ENCODE measurements at regions not wholly inside any gene's neighbourhood (a gene's known extent, or its start where the extent isn't known, plus 50 kb on each side); places are given as distances from the start of the nearest gene placed in this dataset.

DNA sequence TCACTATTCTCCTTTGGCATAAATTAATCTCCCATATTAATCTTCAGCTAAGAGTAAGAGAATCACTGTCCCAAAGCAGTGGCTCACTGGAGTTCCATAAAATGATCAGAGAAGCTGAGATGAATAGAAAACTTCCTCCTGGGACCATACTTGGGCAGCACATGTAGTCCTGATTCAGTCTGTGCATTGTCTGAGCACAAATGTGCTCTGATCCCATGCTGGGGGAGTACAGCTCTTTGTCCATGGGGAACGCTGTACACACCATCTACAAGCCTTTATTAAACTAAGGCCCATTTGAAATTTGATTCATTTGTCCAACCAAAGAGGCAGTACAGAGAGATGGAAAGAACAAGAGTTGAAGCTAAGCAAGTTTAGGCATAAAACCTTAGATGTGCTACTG is 147.4 kb upstream of the PGR start:
- intact Hi-C loops (cut with DNase I) = no loop called here
- Histone ChIP-seq H3K27ac (no peak overlapping the region), H3K27me3 (no peaks in the 10 kb centered on the region), H3K9me3 (peaks cover 0 to 7% of the 10 kb centered on the region in 2 donors), H3K36me3 (no peaks in the 10 kb centered on the region), H3K4me3 (no peak overlapping the region), H3K4me1 (no peaks in the 10 kb centered on the region)
- ATAC-seq (no peak), DNase-seq (no peak)
- TF ChIP-seq, protein P1, sequence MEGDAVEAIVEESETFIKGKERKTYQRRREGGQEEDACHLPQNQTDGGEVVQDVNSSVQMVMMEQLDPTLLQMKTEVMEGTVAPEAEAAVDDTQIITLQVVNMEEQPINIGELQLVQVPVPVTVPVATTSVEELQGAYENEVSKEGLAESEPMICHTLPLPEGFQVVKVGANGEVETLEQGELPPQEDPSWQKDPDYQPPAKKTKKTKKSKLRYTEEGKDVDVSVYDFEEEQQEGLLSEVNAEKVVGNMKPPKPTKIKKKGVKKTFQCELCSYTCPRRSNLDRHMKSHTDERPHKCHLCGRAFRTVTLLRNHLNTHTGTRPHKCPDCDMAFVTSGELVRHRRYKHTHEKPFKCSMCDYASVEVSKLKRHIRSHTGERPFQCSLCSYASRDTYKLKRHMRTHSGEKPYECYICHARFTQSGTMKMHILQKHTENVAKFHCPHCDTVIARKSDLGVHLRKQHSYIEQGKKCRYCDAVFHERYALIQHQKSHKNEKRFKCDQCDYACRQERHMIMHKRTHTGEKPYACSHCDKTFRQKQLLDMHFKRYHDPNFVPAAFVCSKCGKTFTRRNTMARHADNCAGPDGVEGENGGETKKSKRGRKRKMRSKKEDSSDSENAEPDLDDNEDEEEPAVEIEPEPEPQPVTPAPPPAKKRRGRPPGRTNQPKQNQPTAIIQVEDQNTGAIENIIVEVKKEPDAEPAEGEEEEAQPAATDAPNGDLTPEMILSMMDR (IDR thresholded peaks at IDR 0.05) = no peak

DNA sequence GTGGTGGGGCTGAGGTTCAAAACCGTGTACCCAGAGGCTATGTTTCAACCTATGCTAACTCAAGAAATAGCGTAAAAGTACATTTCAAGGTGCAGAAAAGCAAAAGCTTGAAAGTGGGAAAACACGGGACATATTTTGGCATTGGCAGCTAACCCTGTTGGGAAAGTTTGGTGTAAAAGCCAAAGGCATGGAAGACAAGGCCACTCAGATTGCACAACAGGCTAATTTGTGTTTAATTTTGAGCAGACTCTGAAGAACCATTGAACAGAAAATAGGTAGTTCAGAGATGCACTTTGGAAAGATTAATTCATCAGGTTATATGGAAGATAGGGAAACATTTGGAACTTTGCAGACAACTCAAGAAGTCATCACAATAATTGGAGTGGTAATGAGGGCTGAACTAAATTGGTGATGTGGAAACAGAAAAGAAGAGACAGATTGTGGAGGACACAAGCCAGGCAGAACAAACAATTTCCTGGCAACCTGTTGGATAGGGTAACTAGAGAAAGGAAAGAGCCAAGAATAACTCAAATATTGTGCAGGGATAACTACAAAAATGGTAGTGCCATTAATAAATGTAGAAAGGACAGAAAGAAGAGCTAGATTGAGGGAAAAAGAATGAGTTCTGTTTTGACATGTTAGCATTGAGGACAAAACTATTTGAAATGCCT is 140.5 kb upstream of the PGR start:
- intact Hi-C loops (cut with DNase I) = no loop called here
- H3K9me3 ChIP-seq = no peaks in the 10 kb centered on the region
- H3K27me3 ChIP-seq = no peaks in the 10 kb centered on the region
- no peaks in the 10 kb centered on the region for H3K4me1 ChIP-seq
- TF ChIP-seq, protein P1 (IDR thresholded peaks at IDR 0.05) = no peak
- no peak for DNase-seq
- H3K36me3 ChIP-seq = no peaks in the 10 kb centered on the region
- no peak for ATAC-seq
- no peak overlapping the region for H3K4me3 ChIP-seq
- H3K27ac ChIP-seq = no peak overlapping the region

DNA sequence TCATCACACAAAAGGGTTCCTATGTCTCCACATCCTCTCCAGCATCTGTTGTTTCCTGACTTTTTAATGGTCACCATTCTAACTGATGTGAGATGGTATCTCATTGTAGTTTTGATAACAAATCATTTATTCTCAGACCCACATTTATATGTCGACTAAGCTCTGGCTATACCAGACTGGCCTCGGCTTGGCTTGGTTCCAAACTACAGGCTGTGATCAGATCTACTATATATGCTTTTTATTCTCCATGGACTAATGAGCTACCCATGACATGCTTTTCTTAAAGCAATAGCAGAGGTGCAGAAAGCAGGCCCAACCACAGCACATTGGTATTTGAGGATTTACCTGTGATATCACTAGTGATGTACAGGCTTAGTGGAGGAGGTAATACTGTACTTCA is 139.8 kb upstream of the PGR start:
- Histone ChIP-seq H3K9me3 (no peaks in the 10 kb centered on the region), H3K4me1 (no peaks in the 10 kb centered on the region), H3K27ac (no peak overlapping the region), H3K36me3 (no peaks in the 10 kb centered on the region), H3K4me3 (no peak overlapping the region), H3K27me3 (no peaks in the 10 kb centered on the region)
- intact Hi-C loops (cut with DNase I) = no loop called here
- ATAC-seq = no peak
- DNase-seq = no peak
- TF ChIP-seq, protein P1 (IDR thresholded peaks at IDR 0.05) = no peak

DNA sequence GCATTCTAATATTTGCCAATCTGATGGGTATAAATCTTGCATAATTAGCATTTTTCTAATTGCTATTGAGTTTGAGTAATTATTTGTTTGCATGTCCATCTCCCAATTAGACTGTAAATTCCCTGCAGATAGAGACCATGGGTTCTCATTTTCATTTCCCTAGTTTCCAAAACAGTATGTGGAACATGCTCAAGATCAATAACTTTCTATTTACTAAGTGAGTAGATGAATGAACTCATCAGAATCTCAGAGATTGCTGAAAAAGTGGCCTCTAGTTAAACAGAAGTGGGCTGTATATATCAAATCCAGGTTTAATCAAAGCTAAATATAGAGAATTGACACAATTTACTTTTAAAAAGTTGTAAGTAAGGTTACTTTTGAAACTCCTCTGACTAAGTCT is 138.0 kb upstream of the PGR start:
- DNase-seq = no peak
- intact Hi-C loops (cut with DNase I) = no loop called here
- TF ChIP-seq, protein P1 (IDR thresholded peaks at IDR 0.05) = no peak

DNA sequence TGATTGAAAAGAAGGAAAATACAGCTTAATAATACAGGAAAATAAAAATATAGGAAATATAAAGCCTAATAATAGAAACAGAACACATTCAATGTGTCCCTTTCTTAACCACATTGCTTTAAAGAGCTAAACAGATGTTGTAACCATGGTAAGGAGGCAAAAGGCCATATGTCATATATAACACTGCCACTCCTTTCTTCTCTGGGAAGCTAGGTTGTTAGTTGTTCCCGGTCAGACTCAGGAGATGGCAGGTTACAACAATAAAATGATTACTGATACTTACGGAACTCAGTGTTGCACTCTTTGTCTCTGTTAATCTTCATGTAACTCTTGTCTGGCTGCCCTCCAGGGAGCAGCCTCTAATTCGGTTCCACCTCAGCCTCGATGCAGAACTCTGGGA is 134.7 kb upstream of the PGR start:
- no peaks in the 10 kb centered on the region for H3K27me3 ChIP-seq
- no peak overlapping the region for H3K4me3 ChIP-seq
- no peaks in the 10 kb centered on the region for H3K4me1 ChIP-seq
- no peak for DNase-seq
- ATAC-seq = no peak
- intact Hi-C loops (cut with DNase I) = no loop called here
- no peaks in the 10 kb centered on the region for H3K36me3 ChIP-seq
- TF ChIP-seq, protein P1 (IDR thresholded peaks at IDR 0.05) = no peak
- no peak overlapping the region for H3K27ac ChIP-seq
- no peaks in the 10 kb centered on the region for H3K9me3 ChIP-seq

More for the DNA sequence above, 138.0 kb upstream of the PGR start:
- ATAC-seq = no peak
- H3K9me3 ChIP-seq = no peaks in the 10 kb centered on the region
- H3K27ac ChIP-seq = no peak overlapping the region
- H3K27me3 ChIP-seq = no peaks in the 10 kb centered on the region
- no peaks in the 10 kb centered on the region for H3K36me3 ChIP-seq
- H3K4me1 ChIP-seq = no peaks in the 10 kb centered on the region
- no peak overlapping the region for H3K4me3 ChIP-seq
